Calu3 (cell line): ENCODE measurements at regions not wholly inside any gene's neighbourhood (a gene's known extent, or its start where the extent isn't known, plus 50 kb on each side); places are given as distances from the start of the nearest gene placed in this dataset.

Source experiments
- BruUV-seq: library from RNA; stranded (reverse); fragments of 400-500 nt; replicated peaks from 2 replicates; lab custom pipeline; 2021; lab: Mats Ljungman, UMichigan
- CTCF ChIA-PET: fragments of 300-600 bp; sonication (Branson Sonifier 250); formaldehyde crosslinking; loops from one replicate; lab custom pipeline; 2022; ENCODE audit warnings: antibody characterized with exemption; lab: Charles Lee
- DNase-seq: peaks from one replicate; pipeline ENCODE4 v3.0.0; 2022
- H3K27ac Mint-ChIP-seq: one replicate; pipeline ENCODE4 v1.8.0; 2022; ENCODE audit warnings: mixed read lengths; ENCODE audit not compliant: unreplicated experiment
- H3K27me3 Mint-ChIP-seq: one replicate; pipeline ENCODE4 v1.8.0; 2022; ENCODE audit warnings: mixed read lengths; ENCODE audit not compliant: unreplicated experiment
- H3K36me3 Mint-ChIP-seq: one replicate; pipeline ENCODE4 v1.8.0; 2022; ENCODE audit warnings: mild to moderate bottlenecking, moderate library complexity, mixed read lengths; ENCODE audit not compliant: insufficient read depth, unreplicated experiment
- H3K4me1 Mint-ChIP-seq: one replicate; pipeline ENCODE4 v1.8.0; 2022; ENCODE audit warnings: mild to moderate bottlenecking, low read depth, mixed read lengths; ENCODE audit not compliant: unreplicated experiment
- H3K4me3 Mint-ChIP-seq: one replicate; pipeline ENCODE4 v1.8.0; 2022; ENCODE audit warnings: mild to moderate bottlenecking, low read depth, moderate library complexity, mixed read lengths; ENCODE audit not compliant: unreplicated experiment
- H3K9me3 Mint-ChIP-seq: one replicate; pipeline ENCODE4 v1.8.0; 2022; ENCODE audit warnings: low read depth, mixed read lengths; ENCODE audit not compliant: unreplicated experiment
- CTCF ChIP-seq: fragments of 200-600 bp; IDR thresholded peaks from one replicate; pipeline ENCODE4 v1.8.0; 2022; ENCODE audit warnings: antibody characterized with exemption; ENCODE audit not compliant: unreplicated experiment
- intact Hi-C: fragments of 100-400 bp; cut with micrococcal nuclease; formaldehyde crosslinking; loops from one replicate; pipeline ENCODE4 v1.10.0; 2022; ENCODE audit not compliant: unreplicated experiment

- no peak for TF ChIP-seq CTCF
- no peak for DNase-seq
- H3K36me3 Mint-ChIP-seq, result peaks cover 17% of the 10 kb centered on the region
- peaks cover 61% of the 10 kb centered on the region for H3K4me1 Mint-ChIP-seq
- TSS peak; percentile 91 for BruUV-seq
- H3K27ac Mint-ChIP-seq, result peak overlapping the region; percentile 99
- intact Hi-C loops, result loop anchor here (2.0 to 10.0 kb wide), 3 partner anchors 65 to 228 kb away; no protein-coding TSS in a partner anchor
- no peaks in the 10 kb centered on the region for H3K27me3 Mint-ChIP-seq
- H3K9me3 Mint-ChIP-seq, result no peaks in the 10 kb centered on the region
- no peak overlapping the region for H3K4me3 Mint-ChIP-seq
- CTCF ChIA-PET, result no interaction called here
Measured at GRCh38 chr5:143596824-143597223, 193.3 kb upstream of the NR3C1 start.

DNA sequence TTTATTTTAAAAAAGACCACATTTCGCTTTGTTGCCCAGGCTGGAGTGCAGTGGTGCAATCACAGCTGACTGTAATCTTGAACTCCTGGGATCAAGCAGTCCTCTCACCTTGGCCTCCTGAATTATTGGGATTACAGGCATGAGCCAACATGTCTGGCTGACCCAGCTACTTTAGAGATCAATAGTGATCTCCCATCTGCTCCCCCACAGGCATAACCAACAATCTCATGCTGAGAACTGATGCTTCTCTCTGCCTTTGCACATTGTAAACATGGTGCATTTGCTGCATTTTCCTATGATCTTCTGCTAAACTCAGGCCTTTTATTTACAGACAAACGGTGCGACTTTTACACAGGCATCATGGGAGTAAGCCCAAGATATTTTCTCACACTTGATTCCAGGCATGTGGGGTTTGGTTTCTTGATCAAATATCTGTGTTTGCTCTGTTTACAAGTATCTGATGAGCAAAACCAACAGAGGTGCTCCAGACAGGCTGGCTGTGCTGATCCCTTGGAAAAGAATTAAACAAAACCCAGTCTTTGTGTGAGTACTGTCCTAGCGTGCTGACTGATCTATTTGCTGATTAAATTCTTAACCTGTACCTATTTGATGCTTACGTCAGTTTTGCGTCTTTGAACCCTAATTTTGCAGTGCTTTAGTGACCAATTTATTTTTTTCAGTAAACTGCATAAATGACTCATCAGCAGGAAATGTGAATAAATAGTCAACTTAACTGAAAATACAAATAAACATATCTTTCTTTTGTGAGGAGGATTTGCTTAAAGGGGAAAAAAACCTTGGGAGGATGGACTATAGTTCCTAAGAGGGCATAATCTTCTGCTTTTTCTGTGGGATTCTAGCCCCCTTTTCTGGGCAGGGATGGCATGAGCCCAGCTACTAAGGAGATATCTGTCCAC is 191.7 kb upstream of the NR3C1 start:
- peak; percentile 40 for DNase-seq
- Mint-ChIP-seq H3K4me1 (peaks cover 54% of the 10 kb centered on the region), H3K4me3 (peak overlapping the region; percentile 45), H3K27me3 (no peaks in the 10 kb centered on the region), H3K27ac (peak overlapping the region; percentile 99), H3K36me3 (peaks cover 17% of the 10 kb centered on the region), H3K9me3 (no peaks in the 10 kb centered on the region)
- intact Hi-C loops, result loop anchor here (2.0 to 10.0 kb wide), 4 partner anchors 36 to 230 kb away; no protein-coding TSS in a partner anchor
- TSS peak; percentile 90 for BruUV-seq
- CTCF ChIA-PET, result interaction anchor here (0.5 kb wide), 1 partner anchor 339 kb away, joined by 3 read pairs; no protein-coding TSS in a partner anchor
- TF ChIP-seq CTCF, result no peak

- intact Hi-C loops, result loop anchor here (2.0 to 10.0 kb wide), 3 partner anchors 37 to 231 kb away; no protein-coding TSS in a partner anchor
- DNase-seq, result no peak
- no TSS peak for BruUV-seq
- no peak for TF ChIP-seq CTCF
- Mint-ChIP-seq H3K9me3 (no peaks in the 10 kb centered on the region), H3K27ac (peak overlapping the region; percentile 99), H3K27me3 (no peaks in the 10 kb centered on the region), H3K4me3 (no peak overlapping the region), H3K4me1 (peaks cover 62% of the 10 kb centered on the region), H3K36me3 (peaks cover 17% of the 10 kb centered on the region)
- CTCF ChIA-PET, result no interaction called here
Measured at GRCh38 chr5:143593723-143594122, 190.2 kb upstream of the NR3C1 start.

DNA sequence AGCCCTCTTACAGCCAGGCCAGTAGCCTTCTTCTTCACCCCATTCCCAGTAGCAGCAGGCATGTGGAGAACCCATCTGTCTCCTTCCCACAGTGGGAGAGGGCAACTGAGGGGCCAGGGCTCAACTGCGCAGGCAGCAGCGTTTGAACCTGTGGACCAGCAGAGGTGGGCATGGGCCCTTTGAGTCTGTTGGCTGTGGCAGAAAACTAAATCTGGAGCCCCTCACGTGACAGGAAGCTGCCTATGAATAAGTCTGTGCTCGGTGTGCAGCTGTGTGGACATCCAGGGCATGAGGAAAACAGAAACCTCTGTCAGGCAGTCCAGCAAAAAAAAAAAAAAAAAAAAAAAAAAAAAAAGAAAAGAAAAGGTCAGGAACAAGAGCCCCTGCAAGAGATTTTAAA is 189.2 kb upstream of the NR3C1 start:
- Mint-ChIP-seq H3K4me1 (peaks cover 59% of the 10 kb centered on the region), H3K9me3 (no peaks in the 10 kb centered on the region), H3K27ac (no peak overlapping the region), H3K4me3 (no peak overlapping the region), H3K27me3 (no peaks in the 10 kb centered on the region), H3K36me3 (peaks cover 17% of the 10 kb centered on the region)
- intact Hi-C loops, result loop anchor here (10.0 kb wide), 1 partner anchor 232 kb away; no protein-coding TSS in a partner anchor
- CTCF ChIA-PET, result interaction anchor here (0.6 to 0.7 kb wide), 2 partner anchors 79 to 375 kb away, joined by 3 to 6 read pairs; no protein-coding TSS in a partner anchor
- TF ChIP-seq CTCF, result no peak
- DNase-seq, result no peak
- BruUV-seq, result no TSS peak
